Cardiac muscle cell (in vitro differentiated cells and primary cell): ENCODE measurements at regions not wholly inside any gene's neighbourhood (a gene's known extent, or its start where the extent isn't known, plus 50 kb on each side); places are given as distances from the start of the nearest gene placed in this dataset.
A peak's percentile ranks its signal among the peaks of the same experiment; 100 is the strongest.

Experiments used
- DNase-seq, 2 donors: peaks; one replicate each; pipeline versions ENCODE4 v3.0.0 to v3.0.0-alpha.2; 2010 to 2017; ENCODE audit warnings: low read depth in 1 of 2, low spot score in 1 of 2
- H3K27ac ChIP-seq: fragments of 200-600 bp; sonication (generic); 2 replicates; pipeline ENCODE4 v1.5.1; 2016
- H3K27me3 ChIP-seq: fragments of 200-600 bp; sonication (generic); 2 replicates; pipeline ENCODE4 v1.6.0; 2016; ENCODE audit warnings: control low read depth
- H3K36me3 ChIP-seq: fragments of 200-600 bp; sonication (generic); 2 replicates; pipeline ENCODE4 v1.5.1; 2016; ENCODE audit warnings: control low read depth
- H3K4me1 ChIP-seq: fragments of 200-600 bp; sonication (generic); 2 replicates; pipeline ENCODE4 v1.8.1; 2017; ENCODE audit warnings: low read depth, mild to moderate bottlenecking, mixed run types
- H3K4me3 ChIP-seq: fragments of 200-600 bp; sonication (generic); 2 replicates; pipeline ENCODE4 v1.5.1; 2016; ENCODE audit warnings: mild to moderate bottlenecking
- H3K9me3 ChIP-seq: fragments of 200-600 bp; sonication (generic); 2 replicates; pipeline ENCODE4 v1.5.1; 2017; ENCODE audit warnings: low read depth, mild to moderate bottlenecking, control low read depth
- CTCF ChIP-seq: IDR thresholded peaks from 2 replicates; pipeline ENCODE4 v1.5.1; 2012; ENCODE audit warnings: low read depth, mild to moderate bottlenecking, low read length

GRCh38 chr16:72536723-72537435, 364.9 kb upstream of the PMFBP1 start:
- no peak overlapping the region for H3K27ac ChIP-seq
- TF ChIP-seq CTCF = no peak
- no peaks in the 10 kb centered on the region for H3K27me3 ChIP-seq
- peak in 1 of 2 donors; percentile 21 for DNase-seq
- H3K4me1 ChIP-seq = no peaks in the 10 kb centered on the region
- no peak overlapping the region for H3K4me3 ChIP-seq
- H3K9me3 ChIP-seq = no peaks in the 10 kb centered on the region
- H3K36me3 ChIP-seq = no peaks in the 10 kb centered on the region

- Histone ChIP-seq H3K4me3 (no peak overlapping the region), H3K9me3 (no peaks in the 10 kb centered on the region), H3K4me1 (no peaks in the 10 kb centered on the region), H3K27ac (no peak overlapping the region), H3K27me3 (no peaks in the 10 kb centered on the region), H3K36me3 (no peaks in the 10 kb centered on the region)
- DNase-seq = peak in 1 of 2 donors; percentile 29
- no peak for TF ChIP-seq CTCF
These were observed 361.0 kb upstream of the PMFBP1 start for GRCh38 chr16:72532906-72533410.

- no peaks in the 10 kb centered on the region for H3K36me3 ChIP-seq
- H3K9me3 ChIP-seq = no peaks in the 10 kb centered on the region
- no peak overlapping the region for H3K4me3 ChIP-seq
- no peak overlapping the region for H3K27ac ChIP-seq
- no peaks in the 10 kb centered on the region for H3K4me1 ChIP-seq
- peak; percentile 52 for TF ChIP-seq CTCF
- H3K27me3 ChIP-seq = no peaks in the 10 kb centered on the region
- peak in 1 of 2 donors; percentile 90 for DNase-seq
These were observed 358.5 kb upstream of the PMFBP1 start for GRCh38 chr16:72530434-72530833.

GRCh38 chr16:72523087-72523486, 351.1 kb upstream of the PMFBP1 start:
- DNase-seq = no peak
- no peak for TF ChIP-seq CTCF
- Histone ChIP-seq H3K27ac (no peak overlapping the region), H3K4me1 (no peaks in the 10 kb centered on the region), H3K9me3 (no peaks in the 10 kb centered on the region), H3K36me3 (no peaks in the 10 kb centered on the region), H3K27me3 (no peaks in the 10 kb centered on the region), H3K4me3 (no peak overlapping the region)

- DNase-seq = no peak
- Histone ChIP-seq H3K4me3 (no peak overlapping the region), H3K36me3 (no peaks in the 10 kb centered on the region), H3K9me3 (no peaks in the 10 kb centered on the region), H3K4me1 (no peaks in the 10 kb centered on the region), H3K27me3 (no peaks in the 10 kb centered on the region), H3K27ac (no peak overlapping the region)
- TF ChIP-seq CTCF = no peak
These were observed 345.2 kb upstream of the PMFBP1 start for GRCh38 chr16:72517154-72517553.
